OCI-LY7 (cell line): ENCODE measurements at regions not wholly inside any gene's neighbourhood (a gene's known extent, or its start where the extent isn't known, plus 50 kb on each side); places are given as distances from the start of the nearest gene placed in this dataset.

Source experiments
- BruUV-seq: library from RNA; stranded (reverse); fragments of 400-500 nt; replicated peaks from 2 replicates; lab custom pipeline; 2021; lab: Mats Ljungman, UMichigan
- CTCF ChIA-PET: fragments of 300-600 bp; sonication (Branson Sonifier 250); formaldehyde crosslinking; loops from one replicate; lab custom pipeline; 2022; ENCODE audit warnings: antibody characterized with exemption; ENCODE audit not compliant: unreplicated experiment; lab: Charles Lee
- POLR2A ChIA-PET: fragments of 300-600 bp; sonication (Branson Sonifier 250); formaldehyde crosslinking; loops from one replicate; lab custom pipeline; 2022; ENCODE audit warnings: antibody characterized with exemption; lab: Charles Lee
- DNase-seq: peaks from one replicate; pipeline ENCODE4 v3.0.0-alpha.2; 2015; ENCODE audit warnings: low spot score
- H2AFZ ChIP-seq: fragments of 200-600 bp; sonication (generic), shearing (Covaris generic); 2 replicates; pipeline ENCODE4 v1.6.1; 2014; ENCODE audit warnings: mild to moderate bottlenecking, antibody characterized with exemption, low read length, moderate library complexity
- H3K27ac ChIP-seq: fragments of 200-600 bp; sonication (generic); 2 replicates; pipeline ENCODE4 v1.5.1; 2014; ENCODE audit warnings: mixed run types, low read depth, mild to moderate bottlenecking, moderate library complexity, low read length, inconsistent platforms; ENCODE audit not compliant: poor library complexity, severe bottlenecking
- H3K36me3 ChIP-seq: fragments of 200-600 bp; sonication (generic); 2 replicates; pipeline ENCODE4 v1.6.1; 2014; ENCODE audit warnings: mild to moderate bottlenecking, antibody characterized with exemption, low read length, moderate library complexity, mixed read lengths; ENCODE audit not compliant: insufficient read depth
- H3K4me1 ChIP-seq: fragments of 200-600 bp; sonication (generic); 2 replicates; pipeline ENCODE4 v1.5.1; 2014; ENCODE audit warnings: mild to moderate bottlenecking, low read length; ENCODE audit not compliant: insufficient read depth, poor library complexity, severe bottlenecking
- H3K4me2 ChIP-seq: fragments of 200-600 bp; sonication (generic); 2 replicates; pipeline ENCODE4 v1.6.1; 2014; ENCODE audit warnings: mild to moderate bottlenecking, low read length
- H3K4me3 ChIP-seq: fragments of 200-600 bp; sonication (generic); 2 replicates; pipeline ENCODE4 v1.5.1; 2014; ENCODE audit warnings: mild to moderate bottlenecking, low read depth, low read length; ENCODE audit not compliant: poor library complexity, severe bottlenecking
- H3K79me2 ChIP-seq: fragments of 200-600 bp; sonication (generic); 2 replicates; pipeline ENCODE4 v1.6.1; 2016; ENCODE audit warnings: low read depth, mild to moderate bottlenecking, low read length, moderate library complexity, mixed read lengths; ENCODE audit not compliant: insufficient read depth
- H3K9me2 ChIP-seq: fragments of 200-600 bp; sonication (generic); 2 replicates; pipeline ENCODE4 v1.6.1; 2016; ENCODE audit warnings: mild to moderate bottlenecking, low read length, mixed read lengths; ENCODE audit not compliant: insufficient read depth
- H3K9me3 ChIP-seq: fragments of 200-600 bp; sonication (generic); 2 replicates; pipeline ENCODE4 v1.6.1; 2014; ENCODE audit warnings: mild to moderate bottlenecking, mixed run types, low read length, mixed read lengths
- H4K20me1 ChIP-seq: fragments of 200-600 bp; sonication (generic); 2 replicates; pipeline ENCODE4 v1.6.1; 2014; ENCODE audit warnings: mild to moderate bottlenecking, antibody characterized with exemption, low read length, moderate library complexity, mixed read lengths; ENCODE audit not compliant: insufficient read depth
- EZH2phosphoT487 ChIP-seq: fragments of 200-600 bp; sonication (generic); IDR thresholded peaks from 2 replicates; pipeline ENCODE4 v1.6.1; 2018; ENCODE audit warnings: low read depth, borderline replicate concordance, mild to moderate bottlenecking, mixed run types, antibody characterized with exemption, low read length, moderate library complexity, mixed read lengths
- intact Hi-C: fragments of 100-400 bp; cut with micrococcal nuclease; formaldehyde crosslinking; loops from one replicate; pipeline ENCODE4 v1.10.0; 2022; ENCODE audit not compliant: unreplicated experiment
- TF ChIP-seq, protein P1 (sequence below): fragments of 200-600 bp; sonication (generic); conservative IDR thresholded peaks from 2 replicates; pipeline ENCODE4 v1.5.1; 2014; ENCODE audit warnings: mild to moderate bottlenecking, antibody characterized with exemption, low read length, moderate library complexity, mixed read lengths

DNA sequence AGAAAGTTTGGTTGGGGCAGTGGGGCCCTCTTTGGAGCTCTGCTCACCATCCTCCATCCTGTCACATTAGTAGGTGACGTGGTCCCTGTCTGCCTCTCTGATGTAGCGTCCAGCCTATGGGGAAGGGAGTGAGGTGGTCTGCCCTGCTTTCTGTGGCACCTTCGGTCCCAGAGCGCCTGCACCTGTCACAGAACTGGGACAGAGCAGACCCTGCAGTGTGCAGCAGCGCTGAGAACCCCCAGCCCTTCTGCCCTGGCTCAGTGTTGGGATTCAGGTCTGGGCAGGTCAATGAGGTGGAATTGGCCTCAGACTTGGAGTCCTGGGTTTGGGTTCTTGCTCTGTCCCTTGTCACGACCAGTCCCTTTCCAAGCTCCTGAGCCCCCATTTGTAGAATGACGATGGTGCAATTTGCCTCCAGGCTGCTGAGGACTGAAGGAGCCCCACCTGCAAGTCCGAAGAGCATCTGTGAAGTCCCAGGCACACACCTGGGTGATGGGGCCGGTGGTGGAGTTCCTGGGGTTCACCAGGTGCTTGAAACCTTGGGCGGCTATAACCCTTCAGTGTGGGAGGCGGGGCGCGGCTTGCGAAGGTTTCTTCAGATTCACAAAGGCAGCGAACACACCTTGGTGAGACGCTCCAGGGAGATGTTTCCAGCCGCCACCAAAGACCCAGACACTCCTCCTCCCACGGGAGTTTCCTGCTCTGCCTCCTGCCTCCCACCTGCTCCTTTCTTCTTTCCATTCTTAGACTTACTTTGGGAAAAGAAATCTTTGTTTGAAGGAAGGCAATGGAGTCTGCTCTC, 265.4 kb upstream of the HDAC4 start:
- no peak overlapping the region for H3K4me2 ChIP-seq
- H4K20me1 ChIP-seq = no peaks in the 10 kb centered on the region
- BruUV-seq = no TSS peak
- no peaks in the 10 kb centered on the region for H3K9me2 ChIP-seq
- no peaks in the 10 kb centered on the region for H3K79me2 ChIP-seq
- DNase-seq = no peak
- intact Hi-C loops = no loop called here
- H3K4me3 ChIP-seq = no peak overlapping the region
- TF ChIP-seq EZH2phosphoT487 = no peak
- H3K36me3 ChIP-seq = no peaks in the 10 kb centered on the region
- no peak overlapping the region for H3K27ac ChIP-seq
- H2AFZ ChIP-seq = no peak overlapping the region
- ChIA-PET CTCF (no interaction called here), POLR2A (no interaction called here)
- no peaks in the 10 kb centered on the region for H3K9me3 ChIP-seq
- H3K4me1 ChIP-seq = no peaks in the 10 kb centered on the region

DNA sequence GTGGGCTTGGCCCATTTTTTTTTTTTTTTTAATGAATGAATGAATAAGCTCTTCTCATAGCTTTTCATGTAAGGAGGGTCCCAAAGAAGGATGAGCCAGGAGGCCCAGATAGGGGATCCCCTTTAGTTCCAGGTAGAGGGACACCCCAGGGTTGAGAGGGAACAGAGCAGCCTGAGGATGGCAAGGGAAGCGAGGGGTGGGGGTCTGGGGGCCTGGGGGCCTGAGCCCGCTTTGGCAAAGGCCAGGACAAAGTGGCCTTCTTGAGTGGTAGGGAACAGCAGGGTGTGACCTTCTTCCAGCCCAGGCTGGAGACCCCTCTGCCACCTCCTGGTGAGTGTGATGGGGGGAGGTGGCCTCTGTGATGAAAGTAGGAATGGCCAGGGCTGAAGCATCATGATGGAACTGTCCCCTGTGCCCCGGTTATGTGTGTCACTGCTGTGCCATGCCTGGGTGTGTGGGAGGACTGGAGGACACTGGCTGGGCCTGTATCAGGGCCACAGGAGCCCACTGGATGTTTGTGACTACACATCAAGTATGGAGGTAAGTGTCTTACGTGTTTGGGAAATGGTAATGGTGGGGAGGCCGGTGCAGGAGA, 263.5 kb upstream of the HDAC4 start:
- ChIA-PET POLR2A (interaction anchor here (0.7 kb wide), 1 partner anchor 34 kb away, joined by 3 read pairs; no protein-coding TSS in a partner anchor), CTCF (no interaction called here)
- intact Hi-C loops = no loop called here
- Histone ChIP-seq H3K4me1 (no peaks in the 10 kb centered on the region), H2AFZ (no peak overlapping the region), H3K4me3 (no peak overlapping the region), H3K9me3 (no peaks in the 10 kb centered on the region), H3K4me2 (no peak overlapping the region), H3K27ac (no peak overlapping the region), H3K79me2 (no peaks in the 10 kb centered on the region), H4K20me1 (no peaks in the 10 kb centered on the region), H3K36me3 (no peaks in the 10 kb centered on the region), H3K9me2 (no peaks in the 10 kb centered on the region)
- no peak for DNase-seq
- no TSS peak for BruUV-seq
- no peak for TF ChIP-seq EZH2phosphoT487
- TF ChIP-seq, protein P1, sequence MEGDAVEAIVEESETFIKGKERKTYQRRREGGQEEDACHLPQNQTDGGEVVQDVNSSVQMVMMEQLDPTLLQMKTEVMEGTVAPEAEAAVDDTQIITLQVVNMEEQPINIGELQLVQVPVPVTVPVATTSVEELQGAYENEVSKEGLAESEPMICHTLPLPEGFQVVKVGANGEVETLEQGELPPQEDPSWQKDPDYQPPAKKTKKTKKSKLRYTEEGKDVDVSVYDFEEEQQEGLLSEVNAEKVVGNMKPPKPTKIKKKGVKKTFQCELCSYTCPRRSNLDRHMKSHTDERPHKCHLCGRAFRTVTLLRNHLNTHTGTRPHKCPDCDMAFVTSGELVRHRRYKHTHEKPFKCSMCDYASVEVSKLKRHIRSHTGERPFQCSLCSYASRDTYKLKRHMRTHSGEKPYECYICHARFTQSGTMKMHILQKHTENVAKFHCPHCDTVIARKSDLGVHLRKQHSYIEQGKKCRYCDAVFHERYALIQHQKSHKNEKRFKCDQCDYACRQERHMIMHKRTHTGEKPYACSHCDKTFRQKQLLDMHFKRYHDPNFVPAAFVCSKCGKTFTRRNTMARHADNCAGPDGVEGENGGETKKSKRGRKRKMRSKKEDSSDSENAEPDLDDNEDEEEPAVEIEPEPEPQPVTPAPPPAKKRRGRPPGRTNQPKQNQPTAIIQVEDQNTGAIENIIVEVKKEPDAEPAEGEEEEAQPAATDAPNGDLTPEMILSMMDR = no peak

DNA sequence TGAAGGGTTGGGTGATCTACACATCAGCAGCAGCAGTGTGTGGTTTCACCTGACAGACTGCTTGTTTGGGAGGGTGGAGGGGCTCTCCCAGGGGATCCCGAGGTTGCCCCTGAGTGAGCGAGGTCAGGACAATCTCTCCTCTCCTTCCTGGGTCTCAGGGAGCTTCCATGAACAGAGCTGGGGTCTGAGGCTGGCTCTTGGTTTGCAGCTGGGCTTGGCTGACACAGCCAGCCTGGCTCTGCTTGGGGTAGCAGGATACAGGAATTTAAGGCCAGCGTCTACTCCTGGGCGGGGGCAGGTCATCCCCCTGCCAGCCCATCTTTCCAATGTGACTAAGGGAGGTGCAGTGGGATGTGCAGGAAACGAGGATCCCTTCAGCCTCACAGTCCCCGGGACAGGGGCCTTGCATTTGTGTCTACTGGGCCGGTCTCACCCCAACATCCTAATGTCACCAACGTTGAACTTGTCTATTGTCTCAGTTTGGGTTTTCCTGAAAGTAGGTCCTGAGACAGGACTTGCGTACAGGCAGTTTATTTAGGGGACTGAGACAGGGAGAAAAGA, 262.6 kb upstream of the HDAC4 start:
- intact Hi-C loops = no loop called here
- CTCF ChIA-PET = no interaction called here

More for the DNA sequence above, 262.6 kb upstream of the HDAC4 start:
- H4K20me1 ChIP-seq = no peaks in the 10 kb centered on the region
- POLR2A ChIA-PET = no interaction called here
- H3K27ac ChIP-seq = no peak overlapping the region
- no peak overlapping the region for H2AFZ ChIP-seq
- no peaks in the 10 kb centered on the region for H3K9me2 ChIP-seq
- H3K4me2 ChIP-seq = no peak overlapping the region
- no peaks in the 10 kb centered on the region for H3K4me1 ChIP-seq
- H3K9me3 ChIP-seq = no peaks in the 10 kb centered on the region
- no peak for DNase-seq
- no peak overlapping the region for H3K4me3 ChIP-seq
- no TSS peak for BruUV-seq
- no peaks in the 10 kb centered on the region for H3K36me3 ChIP-seq
- H3K79me2 ChIP-seq = no peaks in the 10 kb centered on the region
- TF ChIP-seq, protein P1 = no peak
- TF ChIP-seq EZH2phosphoT487 = no peak
